ENCODE measurements at regions not wholly inside any gene's neighbourhood (a gene's known extent, or its start where the extent isn't known, plus 50 kb on each side); places are given as distances from the start of the nearest gene placed in this dataset.
"Not testable (repeated sequence)": the region's sequence is repeated elsewhere in the genome, so short reads cannot be mapped to it uniquely, and the experiment has no call there.

GRCh38 chr2:223180463-223180862 is 128.5 kb downstream of the KCNE4 start:
- no peak for DNase-seq (ENCODE audit: low spot score)

GRCh38 chr2:223181561-223181960 is 129.6 kb downstream of the KCNE4 start:
- DNase-seq (ENCODE audit: low spot score): no peak

- no peak for DNase-seq (ENCODE audit: low spot score)
These were observed 130.4 kb downstream of the KCNE4 start for GRCh38 chr2:223182356-223182755.

GRCh38 chr2:223185638-223186037 is 133.6 kb downstream of the KCNE4 start:
- no peak for DNase-seq (ENCODE audit: low spot score)

GRCh38 chr2:223187256-223187655 is 135.3 kb downstream of the KCNE4 start:
- no peak for DNase-seq (ENCODE audit: low spot score)

- not testable (repeated sequence) for DNase-seq (ENCODE audit: low spot score)
These were observed 138.7 kb downstream of the KCNE4 start for GRCh38 chr2:223190561-223191206.

GRCh38 chr2:223196331-223196730 is 144.3 kb downstream of the KCNE4 start:
- DNase-seq (ENCODE audit: low spot score): no peak

- DNase-seq (ENCODE audit: low spot score): no peak
These were observed 145.1 kb downstream of the KCNE4 start for GRCh38 chr2:223197046-223197445.

GRCh38 chr2:223199531-223200515 is 147.8 kb downstream of the KCNE4 start:
- no peak for DNase-seq (ENCODE audit: low spot score)

GRCh38 chr2:223203971-223204929 is 152.3 kb downstream of the KCNE4 start:
- no peak for DNase-seq (ENCODE audit: low spot score)

- no peak for DNase-seq (ENCODE audit: low spot score)
These were observed 158.5 kb downstream of the KCNE4 start for GRCh38 chr2:223210489-223210888.

GRCh38 chr2:223214394-223215253 is 162.6 kb downstream of the KCNE4 start:
- no peak for DNase-seq (ENCODE audit: low spot score)

GRCh38 chr2:223215254-223215516 is 163.2 kb downstream of the KCNE4 start:
- DNase-seq (ENCODE audit: low spot score): no peak

GRCh38 chr2:223217373-223217772 is 165.4 kb downstream of the KCNE4 start:
- DNase-seq (ENCODE audit: low spot score): no peak

GRCh38 chr2:223218587-223219178 is 166.7 kb downstream of the KCNE4 start:
- DNase-seq (ENCODE audit: low spot score): no peak

- no peak for DNase-seq (ENCODE audit: low spot score)
These were observed 168.1 kb downstream of the KCNE4 start for GRCh38 chr2:223219872-223220657.

- no peak for DNase-seq (ENCODE audit: low spot score)
These were observed 168.6 kb downstream of the KCNE4 start for GRCh38 chr2:223220658-223220925.

- no peak for DNase-seq (ENCODE audit: low spot score)
These were observed 169.3 kb downstream of the KCNE4 start for GRCh38 chr2:223221139-223221835.

- no peak for DNase-seq (ENCODE audit: low spot score)
These were observed 170.4 kb downstream of the KCNE4 start for GRCh38 chr2:223222397-223222796.

GRCh38 chr2:223223156-223223555 is 171.2 kb downstream of the KCNE4 start:
- no peak for DNase-seq (ENCODE audit: low spot score)
